SU-DHL-6 (cell line): ENCODE measurements at regions not wholly inside any gene's neighbourhood (a gene's known extent, or its start where the extent isn't known, plus 50 kb on each side); places are given as distances from the start of the nearest gene placed in this dataset.

Source experiments
- EZH2phosphoT487 ChIP-seq: fragments of 200-600 bp; sonication (generic), shearing (Covaris generic); conservative IDR thresholded peaks from 2 replicates; pipeline ENCODE4 v1.6.1; 2018; ENCODE audit warnings: mild to moderate bottlenecking, antibody characterized with exemption, low read length, moderate library complexity, mixed read lengths
- TF ChIP-seq, protein P1 (sequence below): fragments of 200-600 bp; sonication (generic); IDR thresholded peaks from one replicate; pipeline ENCODE4 v1.5.1; 2017; ENCODE audit warnings: antibody characterized with exemption, mild to moderate bottlenecking, low read length, moderate library complexity; ENCODE audit not compliant: insufficient read depth, poor library complexity, severe bottlenecking

DNA sequence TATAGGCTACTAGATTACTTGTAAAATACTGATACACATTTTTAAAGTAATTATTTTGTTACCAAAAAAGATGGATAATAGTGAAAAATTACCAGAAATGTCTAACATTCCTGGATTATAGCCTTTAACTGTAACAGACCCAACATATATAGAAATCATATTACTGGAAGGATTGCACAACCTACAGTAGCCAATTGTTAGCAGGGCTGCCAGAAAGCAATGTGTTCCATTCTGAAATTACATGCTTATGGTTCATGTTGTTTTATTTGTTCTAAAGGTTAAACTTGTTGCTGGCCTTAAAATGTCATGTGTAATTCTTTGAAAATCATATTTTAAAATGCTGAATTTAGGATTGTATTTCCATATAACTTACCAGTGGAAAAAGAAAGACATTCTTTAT, 793.6 kb upstream of the ACVR2A start:
- TF ChIP-seq, protein P1, sequence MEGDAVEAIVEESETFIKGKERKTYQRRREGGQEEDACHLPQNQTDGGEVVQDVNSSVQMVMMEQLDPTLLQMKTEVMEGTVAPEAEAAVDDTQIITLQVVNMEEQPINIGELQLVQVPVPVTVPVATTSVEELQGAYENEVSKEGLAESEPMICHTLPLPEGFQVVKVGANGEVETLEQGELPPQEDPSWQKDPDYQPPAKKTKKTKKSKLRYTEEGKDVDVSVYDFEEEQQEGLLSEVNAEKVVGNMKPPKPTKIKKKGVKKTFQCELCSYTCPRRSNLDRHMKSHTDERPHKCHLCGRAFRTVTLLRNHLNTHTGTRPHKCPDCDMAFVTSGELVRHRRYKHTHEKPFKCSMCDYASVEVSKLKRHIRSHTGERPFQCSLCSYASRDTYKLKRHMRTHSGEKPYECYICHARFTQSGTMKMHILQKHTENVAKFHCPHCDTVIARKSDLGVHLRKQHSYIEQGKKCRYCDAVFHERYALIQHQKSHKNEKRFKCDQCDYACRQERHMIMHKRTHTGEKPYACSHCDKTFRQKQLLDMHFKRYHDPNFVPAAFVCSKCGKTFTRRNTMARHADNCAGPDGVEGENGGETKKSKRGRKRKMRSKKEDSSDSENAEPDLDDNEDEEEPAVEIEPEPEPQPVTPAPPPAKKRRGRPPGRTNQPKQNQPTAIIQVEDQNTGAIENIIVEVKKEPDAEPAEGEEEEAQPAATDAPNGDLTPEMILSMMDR = no peak
- TF ChIP-seq EZH2phosphoT487 = no peak
